Stimulated activated CD4-positive, alpha-beta T cell treated with anti-CD3 and anti-CD28 coated beads, Interleukin-1b, Interleukin-23, amount 100 ng/mL, for 4 hours (primary cell): ENCODE measurements at regions not wholly inside any gene's neighbourhood (a gene's known extent, or its start where the extent isn't known, plus 50 kb on each side); places are given as distances from the start of the nearest gene placed in this dataset.
"Not testable (repeated sequence)": the region's sequence is repeated elsewhere in the genome, so short reads cannot be mapped to it uniquely, and the experiment has no call there.

Experiments used
- DNase-seq, 2 donors: peaks; one replicate each; pipeline ENCODE4 v3.0.0-alpha.2; 2020; ENCODE audit warnings: low read depth in 2 of 2

- no peak for DNase-seq
Measured at GRCh38 chr6:84581494-84582259, 182.7 kb downstream of the TBX18 start.

GRCh38 chr6:84579404-84579803 lies 185.0 kb downstream of the TBX18 start:
- no peak for DNase-seq

GRCh38 chr6:84576029-84576428 lies 188.4 kb downstream of the TBX18 start:
- no peak for DNase-seq

GRCh38 chr6:84575264-84575663 lies 189.1 kb downstream of the TBX18 start:
- DNase-seq: no peak

GRCh38 chr6:84569882-84570281 lies 194.5 kb downstream of the TBX18 start:
- no peak for DNase-seq

- DNase-seq: no peak
Measured at GRCh38 chr6:84568971-84569370, 195.4 kb downstream of the TBX18 start.

GRCh38 chr6:84565718-84566117 lies 198.7 kb downstream of the TBX18 start:
- not testable (repeated sequence) for DNase-seq

GRCh38 chr6:84560436-84561390 lies 203.7 kb downstream of the TBX18 start:
- DNase-seq: no peak

GRCh38 chr6:84556541-84557335 lies 207.7 kb downstream of the TBX18 start:
- no peak for DNase-seq

GRCh38 chr6:84554706-84555105 lies 209.7 kb downstream of the TBX18 start:
- DNase-seq: no peak

- DNase-seq: no peak
Measured at GRCh38 chr6:84554074-84554473, 210.3 kb downstream of the TBX18 start.

- DNase-seq: no peak
Measured at GRCh38 chr6:84553527-84553926, 210.9 kb downstream of the TBX18 start.

- DNase-seq: no peak
Measured at GRCh38 chr6:84551797-84552196, 212.6 kb downstream of the TBX18 start.

GRCh38 chr6:84549917-84550316 lies 214.5 kb downstream of the TBX18 start:
- no peak for DNase-seq

GRCh38 chr6:84547341-84547801 lies 217.0 kb downstream of the TBX18 start:
- DNase-seq: no peak

- DNase-seq: no peak
Measured at GRCh38 chr6:84546427-84546914, 217.9 kb downstream of the TBX18 start.

GRCh38 chr6:84539122-84539856 lies 225.1 kb downstream of the TBX18 start:
- no peak for DNase-seq

GRCh38 chr6:84536885-84537638 lies 227.3 kb downstream of the TBX18 start:
- DNase-seq: no peak

- DNase-seq: no peak
Measured at GRCh38 chr6:84528201-84528600, 236.2 kb downstream of the TBX18 start.

GRCh38 chr6:84526631-84527030 lies 237.8 kb downstream of the TBX18 start:
- no peak for DNase-seq
